CD4-positive, alpha-beta memory T cell (primary cell): ENCODE measurements at regions not wholly inside any gene's neighbourhood (a gene's known extent, or its start where the extent isn't known, plus 50 kb on each side); places are given as distances from the start of the nearest gene placed in this dataset.
"Not testable (repeated sequence)": the region's sequence is repeated elsewhere in the genome, so short reads cannot be mapped to it uniquely, and the experiment has no call there.

Experiments used
- CTCF ChIA-PET: fragments of 350-600 bp; sonication (Branson Sonifier 250); formaldehyde crosslinking; loops from one replicate; lab custom pipeline; 2021; ENCODE audit warnings: inconsistent platforms; ENCODE audit not compliant: partially characterized antibody; lab: Charles Lee
- POLR2A ChIA-PET: fragments of 350-600 bp; sonication (Branson Sonifier 250); formaldehyde crosslinking; loops from one replicate; lab custom pipeline; 2021; ENCODE audit not compliant: partially characterized antibody; lab: Charles Lee
- DNase-seq, 5 donors: peaks; one replicate each; pipeline versions ENCODE4 v3.0.0 to v3.0.0-alpha.2; 2020 to 2022; ENCODE audit warnings: mixed read lengths in 1 of 5
- H3K27ac ChIP-seq: one replicate; pipeline ENCODE4 v1.7.0; 2013; ENCODE audit warnings: low read depth, low read length
- H3K27me3 ChIP-seq: 2 replicates; pipeline ENCODE4 v1.7.0; 2013; ENCODE audit warnings: mild to moderate bottlenecking, low read length, moderate library complexity; ENCODE audit not compliant: insufficient read depth
- H3K36me3 ChIP-seq: 2 replicates; pipeline ENCODE4 v1.7.0; 2013; ENCODE audit warnings: mild to moderate bottlenecking, low read length, moderate library complexity; ENCODE audit not compliant: insufficient read depth
- H3K4me1 ChIP-seq: 2 replicates; pipeline ENCODE4 v1.7.0; 2013; ENCODE audit warnings: mild to moderate bottlenecking, low read length, moderate library complexity; ENCODE audit not compliant: insufficient read depth
- H3K4me3 ChIP-seq, 2 donors: one replicate each; pipeline ENCODE4 v1.7.0; 2013; ENCODE audit warnings: low read length in 2 of 2, mild to moderate bottlenecking in 1 of 2
- H3K9me3 ChIP-seq, 2 donors: one replicate each; pipeline ENCODE4 v1.7.0; 2013; ENCODE audit warnings: low read length in 2 of 2, control low read depth in 1 of 2; ENCODE audit not compliant: control insufficient read depth in 1 of 2
- H3K27ac Mint-ChIP-seq, 7 donors: one replicate each; pipeline ENCODE4 v1.8.0; 2020 to 2021; ENCODE audit warnings: mixed read lengths in 7 of 7, mild to moderate bottlenecking in 6 of 7, inconsistent platforms in 3 of 7, moderate library complexity in 3 of 7
- H3K27me3 Mint-ChIP-seq, 2 donors: one replicate each; pipeline ENCODE4 v1.8.0; 2020 to 2021; ENCODE audit warnings: mixed read lengths in 2 of 2
- H3K36me3 Mint-ChIP-seq, 2 donors: one replicate each; pipeline ENCODE4 v1.8.0; 2020 to 2021; ENCODE audit warnings: mixed read lengths in 2 of 2, inconsistent platforms in 1 of 2, mild to moderate bottlenecking in 1 of 2
- H3K4me1 Mint-ChIP-seq, 4 donors: one replicate each; pipeline ENCODE4 v1.8.0; 2020 to 2021; ENCODE audit warnings: mixed read lengths in 4 of 4, mild to moderate bottlenecking in 1 of 4
- H3K4me3 Mint-ChIP-seq, 8 donors: one replicate each; pipeline ENCODE4 v1.8.0; 2020 to 2021; ENCODE audit warnings: mixed read lengths in 8 of 8, mild to moderate bottlenecking in 7 of 8, moderate library complexity in 6 of 8, inconsistent platforms in 3 of 8
- H3K9me3 Mint-ChIP-seq, 8 donors: one replicate each; pipeline ENCODE4 v1.8.0; 2020 to 2021; ENCODE audit warnings: mixed read lengths in 8 of 8, mild to moderate bottlenecking in 5 of 8, inconsistent platforms in 3 of 8, moderate library complexity in 1 of 8
- intact Hi-C: fragments of 100-400 bp; cut with micrococcal nuclease; formaldehyde crosslinking; loops from one replicate; pipeline ENCODE4 v1.15.1; 2023

DNA sequence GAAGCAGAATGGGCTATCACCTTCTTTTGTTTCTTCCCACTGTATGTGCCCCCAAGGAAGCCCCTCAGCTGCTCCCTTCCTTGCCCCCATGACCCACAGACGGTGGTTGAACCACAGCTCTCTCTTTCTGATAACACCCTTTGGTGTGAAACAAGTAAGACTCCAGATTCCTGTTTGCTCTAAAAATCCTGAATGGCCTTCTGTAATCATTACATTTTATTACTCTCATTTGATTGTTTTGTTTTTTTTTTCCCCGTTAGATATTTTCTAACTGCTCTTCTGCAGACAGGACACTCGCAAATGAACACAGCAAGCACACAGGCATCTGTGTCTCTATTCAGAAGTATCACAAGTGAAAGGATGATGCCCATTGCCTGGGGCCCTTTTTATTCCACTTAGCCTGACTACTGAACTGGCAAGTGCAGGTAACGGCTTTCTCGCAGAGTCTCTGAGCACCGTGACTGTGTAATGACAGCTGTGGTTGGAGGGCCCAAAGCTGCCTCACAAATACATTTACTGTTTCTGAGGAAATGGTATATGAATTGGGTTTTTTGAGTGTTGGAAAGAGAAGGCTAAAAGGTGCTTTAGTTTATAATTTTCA is 59.3 kb downstream of the OXGR1 start:
- Histone ChIP-seq H3K27me3 (no peaks in the 10 kb centered on the region), H3K4me1 (no peaks in the 10 kb centered on the region), H3K9me3 (no peaks in the 10 kb centered on the region), H3K27ac (no peak overlapping the region), H3K36me3 (no peaks in the 10 kb centered on the region), H3K4me3 (no peak overlapping the region)
- H3K27me3 Mint-ChIP-seq, result no peaks in the 10 kb centered on the region
- no peaks in the 10 kb centered on the region for H3K36me3 Mint-ChIP-seq
- no peak for DNase-seq
- ChIA-PET CTCF (no interaction called here), POLR2A (no interaction called here)
- intact Hi-C loops, result no loop called here
- no peak overlapping the region for H3K4me3 Mint-ChIP-seq
- peaks cover 0 to 1% (median 0%) of the 10 kb centered on the region in 8 donors for H3K9me3 Mint-ChIP-seq
- H3K4me1 Mint-ChIP-seq, result no peaks in the 10 kb centered on the region
- no peak overlapping the region for H3K27ac Mint-ChIP-seq

- Histone ChIP-seq H3K27me3 (no peaks in the 10 kb centered on the region), H3K9me3 (no peaks in the 10 kb centered on the region), H3K27ac (no peak overlapping the region), H3K4me1 (no peaks in the 10 kb centered on the region), H3K36me3 (no peaks in the 10 kb centered on the region), H3K4me3 (no peak overlapping the region)
- ChIA-PET CTCF (no interaction called here), POLR2A (no interaction called here)
- H3K36me3 Mint-ChIP-seq, result no peaks in the 10 kb centered on the region
- DNase-seq, result no peak
- H3K4me3 Mint-ChIP-seq, result no peak overlapping the region
- intact Hi-C loops, result no loop called here
- no peaks in the 10 kb centered on the region for H3K4me1 Mint-ChIP-seq
- peaks cover 2 to 21% (median 11%) of the 10 kb centered on the region in 8 donors for H3K9me3 Mint-ChIP-seq
- H3K27ac Mint-ChIP-seq, result no peak overlapping the region
- H3K27me3 Mint-ChIP-seq, result peaks cover 0 to 1% of the 10 kb centered on the region in 2 donors
Measured at GRCh38 chr13:96925916-96926628, 68.2 kb downstream of the OXGR1 start.

DNA sequence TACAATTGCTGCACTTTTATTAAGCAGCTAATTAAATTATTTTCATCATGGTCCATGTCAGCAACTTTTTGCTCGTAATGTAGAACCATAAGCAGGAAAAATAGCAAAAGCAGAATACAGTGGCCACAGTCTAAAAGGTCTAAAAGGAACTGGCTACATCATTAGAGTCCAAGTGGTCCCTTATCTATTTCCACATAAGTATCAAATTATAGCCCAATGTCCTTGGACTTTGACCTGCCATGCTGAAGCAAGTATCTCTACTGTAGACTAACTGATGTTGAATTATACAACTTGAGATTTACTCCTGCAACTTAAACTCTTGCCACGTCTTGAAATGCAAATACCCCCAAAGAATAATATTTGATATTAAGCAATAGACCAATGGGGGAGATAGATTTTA is 68.8 kb downstream of the OXGR1 start:
- no peak overlapping the region for H3K4me3 ChIP-seq
- H3K27me3 ChIP-seq, result no peaks in the 10 kb centered on the region
- peaks cover 0 to 1% of the 10 kb centered on the region in 2 donors for H3K27me3 Mint-ChIP-seq
- H3K9me3 Mint-ChIP-seq, result peaks cover 5 to 22% (median 11%) of the 10 kb centered on the region in 8 donors
- POLR2A ChIA-PET, result no interaction called here
- no peak overlapping the region for H3K4me3 Mint-ChIP-seq
- no peaks in the 10 kb centered on the region for H3K36me3 Mint-ChIP-seq
- no peak overlapping the region for H3K27ac ChIP-seq
- H3K9me3 ChIP-seq, result no peaks in the 10 kb centered on the region
- H3K36me3 ChIP-seq, result no peaks in the 10 kb centered on the region
- CTCF ChIA-PET, result no interaction called here
- H3K4me1 Mint-ChIP-seq, result no peaks in the 10 kb centered on the region
- H3K27ac Mint-ChIP-seq, result no peak overlapping the region
- H3K4me1 ChIP-seq, result no peaks in the 10 kb centered on the region
- DNase-seq, result no peak
- intact Hi-C loops, result no loop called here

DNA sequence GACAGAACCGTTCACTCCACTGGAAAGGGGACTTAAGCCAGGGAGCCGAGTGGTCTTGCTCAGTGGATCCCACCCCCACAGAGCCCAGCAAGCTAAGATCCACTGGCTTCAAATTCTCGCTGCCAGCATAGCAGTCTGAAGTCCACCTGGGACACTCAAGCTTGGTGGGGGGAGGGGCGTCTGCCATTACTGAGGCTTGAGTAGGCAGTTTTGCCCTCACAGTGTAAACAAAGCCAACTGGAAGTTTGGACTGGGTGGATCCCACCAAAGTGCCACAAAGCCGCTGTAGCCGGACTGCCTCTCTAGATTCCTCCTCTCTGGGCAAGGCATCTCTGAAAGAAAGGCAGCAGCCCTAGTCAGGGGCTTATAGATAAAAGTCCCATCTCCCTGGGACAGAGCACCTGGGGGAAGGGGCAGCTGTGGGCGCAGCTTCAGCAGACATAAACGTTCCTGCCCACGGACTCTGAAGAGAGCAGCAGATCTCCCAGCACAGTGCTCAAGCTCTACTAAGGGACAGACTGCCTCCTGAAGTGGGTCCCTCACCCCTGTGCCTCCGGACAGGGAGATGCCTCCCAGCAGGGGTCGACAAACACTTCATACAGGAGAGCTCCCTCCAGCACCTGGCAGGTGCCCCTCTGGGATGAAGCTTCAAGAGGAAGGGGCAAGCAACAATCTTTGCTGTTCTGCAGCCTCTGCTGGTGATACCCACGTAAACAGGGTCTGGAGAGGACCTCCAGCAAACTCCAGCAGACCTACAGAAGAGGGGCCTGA is 75.2 kb downstream of the OXGR1 start:
- H3K36me3 ChIP-seq, H3K36me3 Mint-ChIP-seq, H3K4me3 ChIP-seq, DNase-seq, H3K9me3 ChIP-seq, H3K4me1 Mint-ChIP-seq, H3K27me3 ChIP-seq, POLR2A ChIA-PET, intact Hi-C loops, H3K27me3 Mint-ChIP-seq, H3K4me3 Mint-ChIP-seq, H3K27ac Mint-ChIP-seq, H3K27ac ChIP-seq, H3K4me1 ChIP-seq: not testable (repeated sequence)
- peaks cover 6 to 33% (median 15%) of the 10 kb centered on the region in 8 donors for H3K9me3 Mint-ChIP-seq
- CTCF ChIA-PET, result interaction anchor here (1.5 kb wide), 1 partner anchor 25 kb away, joined by 3 read pairs; no protein-coding TSS in a partner anchor

GRCh38 chr13:96904232-96904631 is 90.0 kb downstream of the OXGR1 start:
- CTCF ChIA-PET, result no interaction called here
- intact Hi-C loops, result no loop called here
- H3K4me3 Mint-ChIP-seq, result no peak overlapping the region

GRCh38 chr13:96903085-96903484 is 91.2 kb downstream of the OXGR1 start:
- no peak for DNase-seq
- Mint-ChIP-seq H3K9me3 (peaks cover 0 to 4% (median 0%) of the 10 kb centered on the region in 8 donors), H3K36me3 (no peaks in the 10 kb centered on the region), H3K4me1 (no peaks in the 10 kb centered on the region), H3K4me3 (no peak overlapping the region), H3K27ac (peak overlapping the region in 1 of 7 donors; percentile 10), H3K27me3 (peaks cover 0 to 1% of the 10 kb centered on the region in 2 donors)
- ChIA-PET CTCF (no interaction called here), POLR2A (no interaction called here)
- H3K4me1 ChIP-seq, result no peaks in the 10 kb centered on the region
- H3K27ac ChIP-seq, result no peak overlapping the region
- intact Hi-C loops, result no loop called here
- H3K4me3 ChIP-seq, result no peak overlapping the region
- no peaks in the 10 kb centered on the region for H3K27me3 ChIP-seq
- H3K9me3 ChIP-seq, result no peaks in the 10 kb centered on the region
- H3K36me3 ChIP-seq, result no peaks in the 10 kb centered on the region

More at GRCh38 chr13:96904232-96904631, 90.0 kb downstream of the OXGR1 start:
- POLR2A ChIA-PET, result no interaction called here
- no peak overlapping the region for H3K27ac ChIP-seq
- H3K9me3 ChIP-seq, result no peaks in the 10 kb centered on the region
- Mint-ChIP-seq H3K27me3 (peaks cover 0 to 1% of the 10 kb centered on the region in 2 donors), H3K9me3 (peaks cover 0 to 4% (median 0%) of the 10 kb centered on the region in 8 donors), H3K36me3 (no peaks in the 10 kb centered on the region), H3K27ac (no peak overlapping the region), H3K4me1 (no peaks in the 10 kb centered on the region)
- no peaks in the 10 kb centered on the region for H3K36me3 ChIP-seq
- H3K4me3 ChIP-seq, result no peak overlapping the region
- no peaks in the 10 kb centered on the region for H3K27me3 ChIP-seq
- H3K4me1 ChIP-seq, result no peaks in the 10 kb centered on the region
- DNase-seq, result no peak

GRCh38 chr13:96900986-96901385 is 93.3 kb downstream of the OXGR1 start:
- no peaks in the 10 kb centered on the region for H3K9me3 ChIP-seq
- DNase-seq, result no peak
- H3K27me3 ChIP-seq, result no peaks in the 10 kb centered on the region
- no peak overlapping the region for H3K27ac ChIP-seq
- no peaks in the 10 kb centered on the region for H3K4me1 Mint-ChIP-seq
- H3K9me3 Mint-ChIP-seq, result peaks cover 0 to 6% (median 2%) of the 10 kb centered on the region in 8 donors
- H3K27ac Mint-ChIP-seq, result peak overlapping the region in 1 of 7 donors; percentile 51
- CTCF ChIA-PET, result no interaction called here
- no peaks in the 10 kb centered on the region for H3K36me3 ChIP-seq
- POLR2A ChIA-PET, result no interaction called here
- intact Hi-C loops, result no loop called here
- H3K4me3 ChIP-seq, result no peak overlapping the region
- H3K4me3 Mint-ChIP-seq, result no peak overlapping the region
- H3K36me3 Mint-ChIP-seq, result no peaks in the 10 kb centered on the region
- H3K27me3 Mint-ChIP-seq, result no peaks in the 10 kb centered on the region
- no peaks in the 10 kb centered on the region for H3K4me1 ChIP-seq
